SK-N-MC (cell line): ENCODE measurements at regions not wholly inside any gene's neighbourhood (a gene's known extent, or its start where the extent isn't known, plus 50 kb on each side); places are given as distances from the start of the nearest gene placed in this dataset.

Experiments
- DNase-seq: peaks from one replicate; pipeline ENCODE4 v3.0.0-alpha.2; 2011; ENCODE audit warnings: low read depth, low spot score
- H3K27ac ChIP-seq: fragments of 200-600 bp; sonication (generic); 2 replicates; pipeline ENCODE4 v1.5.1; 2016; ENCODE audit warnings: mixed run types
- H3K36me3 ChIP-seq: fragments of 200-600 bp; sonication (generic); 2 replicates; pipeline ENCODE4 v1.6.1; 2017; ENCODE audit warnings: antibody characterized with exemption, low read length, mixed read lengths; ENCODE audit not compliant: insufficient read depth
- H3K4me3 ChIP-seq: fragments of 200-600 bp; sonication (generic); 2 replicates; pipeline ENCODE4 v1.5.1; 2016
- H3K9ac ChIP-seq: fragments of 200-600 bp; sonication (generic); 2 replicates; pipeline ENCODE4 v1.8.0; 2017; ENCODE audit warnings: mixed run types, mixed read lengths; ENCODE audit not compliant: insufficient read length
- H3K9me3 ChIP-seq: fragments of 200-600 bp; sonication (generic); 2 replicates; pipeline ENCODE4 v1.6.1; 2017; ENCODE audit warnings: low read depth, mild to moderate bottlenecking, antibody characterized with exemption, low read length, moderate library complexity, mixed read lengths
- EZH2 ChIP-seq: fragments of 200-600 bp; sonication (generic); IDR thresholded peaks from one replicate; pipeline ENCODE4 v1.6.1; 2017; ENCODE audit warnings: antibody characterized with exemption
- FOXP2 ChIP-seq: optimal IDR thresholded peaks from 2 replicates; pipeline ENCODE3; 2011; ENCODE audit warnings: mild to moderate bottlenecking, moderate library complexity; ENCODE audit not compliant: insufficient read depth; ENCODE audit errors: extremely low read length, control extremely low read depth
- POLR2AphosphoS5 ChIP-seq: IDR thresholded peaks from 2 replicates; pipeline ENCODE4 v1.6.1; 2012; ENCODE audit warnings: mild to moderate bottlenecking, low read depth, low read length, borderline replicate concordance

DNA sequence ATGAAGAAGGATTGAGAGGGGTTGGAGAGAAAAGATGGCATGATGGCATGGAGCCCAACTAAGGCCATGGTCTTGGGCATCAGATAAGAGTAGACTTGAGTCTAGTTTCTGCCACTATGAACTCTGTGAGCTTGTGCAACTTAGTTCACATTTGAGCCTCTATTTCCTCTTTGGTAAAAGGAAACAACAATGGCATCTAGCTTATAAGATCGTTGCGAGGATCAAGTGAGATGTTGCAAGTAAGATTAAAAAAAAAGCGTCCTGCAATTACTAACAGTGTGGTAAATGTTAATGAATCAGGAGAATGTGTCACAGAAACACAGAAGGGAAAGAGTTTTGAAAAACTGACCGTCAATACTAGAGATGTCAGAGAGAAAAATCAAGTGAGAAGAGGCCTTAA, 202.9 kb upstream of the FGGY start:
- H3K36me3 ChIP-seq = no peaks in the 10 kb centered on the region

DNA sequence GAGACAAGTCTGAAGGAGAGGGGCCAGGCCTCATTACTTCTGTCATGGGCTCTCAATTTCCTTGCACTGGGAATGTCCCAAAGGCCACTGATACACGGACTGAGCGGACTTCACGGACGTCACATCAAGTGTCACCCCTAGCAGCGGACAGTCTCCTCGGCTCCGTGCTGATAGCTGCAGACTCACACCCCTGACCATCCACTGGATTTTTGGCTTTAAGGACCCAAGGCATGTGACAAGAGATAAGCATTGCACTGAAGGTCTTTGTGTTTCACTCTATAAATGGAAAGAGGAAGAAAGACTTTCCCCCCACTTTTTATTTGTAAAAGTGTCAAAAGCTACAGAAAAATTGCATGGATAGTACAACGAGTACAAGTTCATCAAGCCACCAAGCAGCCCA, 200.4 kb upstream of the FGGY start:
- H3K4me3 ChIP-seq = no peak overlapping the region
- no peaks in the 10 kb centered on the region for H3K9me3 ChIP-seq
- TF ChIP-seq EZH2 (no peak), FOXP2 (no peak), POLR2AphosphoS5 (no peak)
- H3K9ac ChIP-seq = no peak overlapping the region
- H3K36me3 ChIP-seq = no peaks in the 10 kb centered on the region
- no peak for DNase-seq
- H3K27ac ChIP-seq = no peak overlapping the region

More for the DNA sequence above, 202.9 kb upstream of the FGGY start:
- Histone ChIP-seq H3K4me3 (no peak overlapping the region), H3K27ac (no peak overlapping the region), H3K9ac (no peak overlapping the region), H3K9me3 (no peaks in the 10 kb centered on the region)
- DNase-seq = no peak
- TF ChIP-seq POLR2AphosphoS5 = no peak
- TF ChIP-seq FOXP2 = no peak
- no peak for TF ChIP-seq EZH2

DNA sequence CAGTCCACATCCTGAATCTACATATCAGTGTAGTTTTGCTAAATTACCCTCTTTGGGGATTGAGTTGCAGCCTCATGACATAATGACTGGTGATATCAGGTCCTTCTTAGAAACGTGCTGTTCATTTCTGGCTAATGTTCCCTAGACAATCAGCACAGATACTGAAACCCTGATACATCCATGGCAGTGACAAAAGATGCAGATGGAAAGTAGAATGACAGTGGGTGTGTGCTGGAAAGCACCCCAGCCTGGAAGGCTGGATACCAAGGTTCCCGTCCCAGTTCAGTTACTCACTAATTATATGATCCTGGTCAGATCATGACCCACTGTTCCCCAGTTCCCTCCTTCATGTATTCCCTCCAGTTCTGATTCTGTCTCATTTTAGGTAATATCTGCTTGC, 198.2 kb upstream of the FGGY start:
- H3K9me3 ChIP-seq = no peaks in the 10 kb centered on the region
- no peak overlapping the region for H3K9ac ChIP-seq
- DNase-seq = no peak
- TF ChIP-seq EZH2 (no peak), POLR2AphosphoS5 (no peak), FOXP2 (no peak)
- H3K27ac ChIP-seq = no peak overlapping the region
- H3K36me3 ChIP-seq = no peaks in the 10 kb centered on the region
- no peak overlapping the region for H3K4me3 ChIP-seq

DNA sequence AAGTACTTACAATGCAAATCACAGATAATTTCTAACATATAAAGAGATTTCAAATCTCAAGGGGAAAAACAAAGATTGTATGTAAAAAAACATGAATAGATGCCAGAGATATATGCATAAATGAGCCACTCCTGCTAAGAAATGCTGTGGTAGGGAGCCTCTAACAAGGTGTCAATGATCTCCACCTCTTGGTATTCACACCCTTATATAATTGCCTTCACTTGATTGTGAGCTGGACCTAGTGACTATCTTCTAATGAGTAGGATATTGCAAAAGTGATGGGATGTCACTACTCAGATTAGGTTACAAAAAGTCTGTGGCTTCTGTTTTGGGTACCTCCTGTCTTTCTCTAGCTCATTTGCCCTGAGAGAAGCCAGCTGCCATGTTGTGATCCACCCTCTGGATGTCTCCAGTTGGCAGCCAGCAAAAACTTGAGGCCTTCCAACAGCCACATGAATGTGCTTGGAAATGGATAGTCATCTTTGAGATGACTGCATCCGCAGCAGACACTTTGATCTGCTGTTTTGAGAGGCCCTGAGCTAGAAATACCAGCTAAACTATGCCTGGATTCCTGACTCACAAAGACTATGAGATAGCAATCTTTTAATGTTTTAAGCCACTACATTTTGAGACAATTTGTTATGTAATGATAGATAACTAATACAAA, 196.1 kb upstream of the FGGY start:
- Histone ChIP-seq H3K27ac (no peak overlapping the region), H3K9ac (no peak overlapping the region), H3K36me3 (no peaks in the 10 kb centered on the region), H3K9me3 (no peaks in the 10 kb centered on the region), H3K4me3 (no peak overlapping the region)
- TF ChIP-seq POLR2AphosphoS5 (no peak), FOXP2 (no peak), EZH2 (no peak)
- no peak for DNase-seq

DNA sequence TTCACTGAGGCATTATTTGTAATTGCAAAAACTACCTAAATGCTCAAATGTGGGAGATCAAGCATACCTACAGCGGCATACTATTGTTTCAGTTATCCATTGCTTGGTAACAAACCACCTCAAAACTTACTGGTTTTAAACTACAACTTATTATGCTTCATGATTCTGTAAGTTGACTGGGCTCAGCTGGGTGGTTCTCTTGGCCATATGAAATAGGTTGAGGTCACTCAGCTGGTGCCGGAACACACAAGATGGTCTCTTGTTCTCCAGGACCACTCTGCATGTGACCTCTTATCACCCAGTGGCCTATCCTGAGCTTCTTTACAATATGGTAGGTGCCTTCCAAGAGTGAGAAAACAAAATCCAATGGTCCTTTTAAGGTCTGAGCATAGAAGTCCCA, 195.4 kb upstream of the FGGY start:
- Histone ChIP-seq H3K4me3 (no peak overlapping the region), H3K27ac (no peak overlapping the region), H3K9ac (no peak overlapping the region), H3K9me3 (no peaks in the 10 kb centered on the region), H3K36me3 (no peaks in the 10 kb centered on the region)
- TF ChIP-seq EZH2 (no peak), FOXP2 (no peak), POLR2AphosphoS5 (no peak)
- DNase-seq = no peak

DNA sequence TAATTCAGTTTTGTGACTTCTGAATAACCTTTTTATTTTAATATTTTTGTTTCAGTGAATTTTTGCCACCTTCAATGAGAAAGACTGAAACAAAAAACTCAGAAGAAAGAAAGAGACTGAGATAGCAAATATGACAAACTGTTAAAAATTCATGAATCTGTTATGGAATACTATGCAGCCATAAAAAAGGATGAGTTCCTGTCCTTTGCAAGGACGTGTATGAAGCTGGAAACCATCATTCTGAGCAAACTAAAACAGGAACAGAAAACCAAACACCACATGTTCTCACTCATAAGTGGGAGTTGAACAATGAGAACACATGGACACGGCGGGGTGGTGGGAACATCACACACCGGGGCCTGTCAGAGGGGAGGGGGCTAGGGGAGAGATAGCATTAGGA, 193.4 kb upstream of the FGGY start:
- H3K4me3 ChIP-seq = no peak overlapping the region
- H3K36me3 ChIP-seq = no peaks in the 10 kb centered on the region
- no peak for DNase-seq
- TF ChIP-seq FOXP2 = no peak
- no peak for TF ChIP-seq EZH2
- no peak for TF ChIP-seq POLR2AphosphoS5
- H3K9me3 ChIP-seq = no peaks in the 10 kb centered on the region
- no peak overlapping the region for H3K27ac ChIP-seq
- H3K9ac ChIP-seq = no peak overlapping the region

DNA sequence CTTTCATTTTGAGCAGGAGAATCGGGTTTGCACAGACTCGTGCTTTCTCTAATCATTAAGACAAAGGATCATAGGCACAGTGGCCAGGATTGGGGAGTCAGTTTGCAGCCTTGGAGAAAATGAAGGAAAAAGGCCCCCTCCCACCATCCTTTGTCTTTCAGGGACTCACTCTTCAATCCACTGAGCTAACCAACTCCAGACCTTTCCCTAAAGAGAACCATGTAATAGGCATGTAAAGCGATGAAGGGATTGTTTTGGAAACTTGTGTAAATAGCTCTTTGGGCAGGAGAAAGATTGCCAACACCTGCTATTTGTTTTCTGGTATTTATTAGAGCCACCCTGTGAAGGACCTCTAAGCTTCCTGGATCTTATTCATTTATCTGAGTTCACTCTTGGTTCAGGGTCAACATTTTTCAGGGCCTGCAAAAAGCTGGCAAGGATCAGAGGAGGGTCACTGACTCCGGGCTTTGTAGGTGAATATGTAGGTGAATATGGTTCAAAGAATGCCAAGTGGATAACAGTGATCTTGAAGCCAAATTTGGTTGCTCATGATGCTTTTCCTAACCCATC, 192.6 kb upstream of the FGGY start:
- DNase-seq = no peak
- Histone ChIP-seq H3K27ac (no peak overlapping the region), H3K9ac (no peak overlapping the region), H3K36me3 (no peaks in the 10 kb centered on the region), H3K4me3 (no peak overlapping the region), H3K9me3 (no peaks in the 10 kb centered on the region)
- TF ChIP-seq EZH2 = no peak
- TF ChIP-seq FOXP2 = no peak
- TF ChIP-seq POLR2AphosphoS5 = no peak

DNA sequence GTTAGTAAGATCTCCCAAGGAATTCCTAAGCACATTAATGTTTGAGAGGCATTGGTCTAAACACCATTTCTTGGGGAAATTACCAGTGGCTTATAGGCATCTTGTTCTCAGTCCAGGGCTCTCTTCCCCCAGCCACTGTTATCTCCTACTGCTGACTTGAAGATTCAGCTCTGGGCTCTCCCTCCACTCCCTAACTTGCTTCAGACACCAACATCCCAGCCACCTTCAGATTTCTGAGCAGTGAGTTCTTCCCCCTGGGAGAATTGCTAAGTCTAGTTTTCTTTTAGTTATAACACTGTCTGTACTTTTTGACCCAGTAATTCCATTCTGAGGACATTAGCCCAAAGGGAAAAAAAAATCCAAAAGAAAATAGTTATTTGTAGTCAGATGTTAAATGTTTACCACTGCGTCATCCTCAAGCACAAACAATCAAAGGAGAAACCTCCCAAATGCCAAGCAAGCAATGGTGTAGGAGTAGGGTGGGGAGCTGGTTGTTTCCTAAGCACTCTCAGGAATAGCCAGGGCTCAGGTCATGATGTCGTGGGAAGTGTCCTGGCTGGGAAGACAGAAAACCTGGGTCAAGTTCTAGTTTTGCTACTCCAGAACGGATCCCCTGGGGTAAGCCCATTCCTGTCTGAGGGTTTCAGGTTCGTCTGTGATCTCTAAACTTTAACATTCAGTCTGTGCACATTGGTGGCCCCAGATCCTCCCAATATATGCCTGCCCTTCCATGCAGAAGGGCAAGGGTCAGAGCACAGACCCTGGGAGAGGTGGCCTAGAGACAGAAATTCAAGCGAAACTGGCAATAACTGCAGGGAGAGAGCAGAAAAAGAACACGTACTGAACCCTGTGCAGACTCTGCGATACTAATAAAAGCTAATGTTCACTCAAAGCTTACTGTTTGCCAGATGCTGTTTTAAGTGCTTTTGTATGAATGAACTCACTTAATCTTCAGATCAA, 191.1 kb upstream of the FGGY start:
- Histone ChIP-seq H3K9me3 (no peaks in the 10 kb centered on the region), H3K27ac (no peak overlapping the region), H3K4me3 (no peak overlapping the region), H3K36me3 (no peaks in the 10 kb centered on the region), H3K9ac (no peak overlapping the region)
- DNase-seq = no peak
- TF ChIP-seq POLR2AphosphoS5 = no peak
- no peak for TF ChIP-seq FOXP2
- no peak for TF ChIP-seq EZH2
